ENCODE measurements at regions not wholly inside any gene's neighbourhood (a gene's known extent, or its start where the extent isn't known, plus 50 kb on each side); places are given as distances from the start of the nearest gene placed in this dataset.

- Histone ChIP-seq H3K4me1 (peaks cover 0 to 14% (median 7%) of the 10 kb centered on the region in 4 donors), H3K27me3 (peaks cover 0 to 3% (median under 1%) of the 10 kb centered on the region in 3 donors), H3K27ac (peak overlapping the region in 1 of 5 donors; percentile 67), H3K9me3 (no peaks in the 10 kb centered on the region), H3K4me3 (no peak overlapping the region), H3K36me3 (no peaks in the 10 kb centered on the region)
- TF ChIP-seq EP300 (IDR thresholded peaks at IDR 0.05) (no peak), POLR2AphosphoS5 (IDR thresholded peaks at IDR 0.05) (no peak), POLR2A (IDR thresholded peaks at IDR 0.05) (no peak)
- TF ChIP-seq, protein P1, sequence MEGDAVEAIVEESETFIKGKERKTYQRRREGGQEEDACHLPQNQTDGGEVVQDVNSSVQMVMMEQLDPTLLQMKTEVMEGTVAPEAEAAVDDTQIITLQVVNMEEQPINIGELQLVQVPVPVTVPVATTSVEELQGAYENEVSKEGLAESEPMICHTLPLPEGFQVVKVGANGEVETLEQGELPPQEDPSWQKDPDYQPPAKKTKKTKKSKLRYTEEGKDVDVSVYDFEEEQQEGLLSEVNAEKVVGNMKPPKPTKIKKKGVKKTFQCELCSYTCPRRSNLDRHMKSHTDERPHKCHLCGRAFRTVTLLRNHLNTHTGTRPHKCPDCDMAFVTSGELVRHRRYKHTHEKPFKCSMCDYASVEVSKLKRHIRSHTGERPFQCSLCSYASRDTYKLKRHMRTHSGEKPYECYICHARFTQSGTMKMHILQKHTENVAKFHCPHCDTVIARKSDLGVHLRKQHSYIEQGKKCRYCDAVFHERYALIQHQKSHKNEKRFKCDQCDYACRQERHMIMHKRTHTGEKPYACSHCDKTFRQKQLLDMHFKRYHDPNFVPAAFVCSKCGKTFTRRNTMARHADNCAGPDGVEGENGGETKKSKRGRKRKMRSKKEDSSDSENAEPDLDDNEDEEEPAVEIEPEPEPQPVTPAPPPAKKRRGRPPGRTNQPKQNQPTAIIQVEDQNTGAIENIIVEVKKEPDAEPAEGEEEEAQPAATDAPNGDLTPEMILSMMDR (IDR thresholded peaks at IDR 0.05), result no peak
- 67 to 78% (median 72%) methylated on average over 13 to 28 of the region's 28 CpGs for WGBS, 5 donors
- intact Hi-C loops (cut with DNase I; ENCODE audit: low total_unique reads), result no loop called here
- no peak for DNase-seq
These were observed 75.1 kb upstream of the IER5L start for GRCh38 chr9:129252937-129253802.

- H3K27me3 ChIP-seq, result no peaks in the 10 kb centered on the region
- DNase-seq, result no peak
- intact Hi-C loops (cut with DNase I; ENCODE audit: low total_unique reads), result no loop called here
- H3K36me3 ChIP-seq, result no peaks in the 10 kb centered on the region
- H3K27ac ChIP-seq, result no peak overlapping the region
- H3K9me3 ChIP-seq, result no peaks in the 10 kb centered on the region
- peaks cover 0 to 12% (median 4%) of the 10 kb centered on the region in 4 donors for H3K4me1 ChIP-seq
- TF ChIP-seq POLR2A (IDR thresholded peaks at IDR 0.05), result no peak
- no peak for TF ChIP-seq POLR2AphosphoS5 (IDR thresholded peaks at IDR 0.05)
- no peak for TF ChIP-seq EP300 (IDR thresholded peaks at IDR 0.05)
- TF ChIP-seq, protein P1 (IDR thresholded peaks at IDR 0.05), result no peak
- WGBS, 5 donors, result 42 to 66% (median 58%) methylated on average over 2 of the region's 2 CpGs
- no peak overlapping the region for H3K4me3 ChIP-seq
These were observed 72.7 kb upstream of the IER5L start for GRCh38 chr9:129250786-129251185.

DNA sequence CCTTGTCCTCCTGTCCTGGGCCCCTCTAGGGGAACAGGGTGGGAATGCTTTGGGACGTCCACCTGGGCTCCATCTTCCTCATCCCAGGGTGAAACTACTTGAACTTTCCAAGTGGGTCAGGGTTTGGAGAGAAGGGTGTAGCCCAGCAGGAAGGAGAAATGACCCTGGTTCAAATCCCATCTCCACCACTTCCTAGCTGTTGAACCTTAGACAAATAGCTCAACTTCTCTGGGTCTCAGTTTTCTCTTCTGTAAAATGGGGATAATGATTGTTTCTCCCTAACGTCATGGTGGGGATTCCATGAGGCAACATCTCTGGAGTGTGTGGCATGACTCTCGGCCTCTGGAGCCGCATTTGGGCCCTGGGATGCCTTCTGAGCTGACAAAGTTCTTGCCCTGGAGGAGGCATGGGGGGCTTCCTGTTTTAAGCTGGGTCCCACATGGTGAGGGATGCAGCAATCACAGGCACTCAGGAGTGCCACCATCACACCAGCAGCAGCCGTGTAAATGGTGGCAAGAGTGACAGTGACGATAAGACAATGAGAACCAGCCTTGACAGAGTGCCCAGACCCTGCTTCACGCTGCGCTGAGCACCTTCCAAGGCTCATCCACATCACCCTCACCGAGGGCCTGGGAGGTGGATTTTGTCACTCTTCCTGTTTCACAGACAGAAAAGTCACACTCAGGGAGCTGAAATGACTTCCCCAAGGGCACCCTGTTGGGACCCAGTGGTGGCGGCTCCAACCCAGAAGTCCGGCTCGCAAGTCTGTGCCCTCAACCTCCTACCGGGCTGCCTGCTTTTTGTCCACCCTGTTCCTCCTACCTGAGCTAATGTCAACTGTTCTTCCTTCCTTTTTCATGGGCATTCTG is 69.5 kb upstream of the IER5L start:
- TF ChIP-seq, protein P1 (IDR thresholded peaks at IDR 0.05), result no peak
- TF ChIP-seq EP300 (IDR thresholded peaks at IDR 0.05), result no peak
- no peak for TF ChIP-seq POLR2AphosphoS5 (IDR thresholded peaks at IDR 0.05)
- no peak for TF ChIP-seq POLR2A (IDR thresholded peaks at IDR 0.05)
- Histone ChIP-seq H3K27ac (no peak overlapping the region), H3K4me1 (peaks cover 0 to 3% (median 0%) of the 10 kb centered on the region in 4 donors), H3K27me3 (no peaks in the 10 kb centered on the region), H3K36me3 (no peaks in the 10 kb centered on the region), H3K9me3 (no peaks in the 10 kb centered on the region), H3K4me3 (no peak overlapping the region)
- WGBS, 5 donors, result 87 to 100% (median 93%) methylated on average over 12 to 13 of the region's 13 CpGs
- intact Hi-C loops (cut with DNase I; ENCODE audit: low total_unique reads), result no loop called here
- DNase-seq, result no peak

DNA sequence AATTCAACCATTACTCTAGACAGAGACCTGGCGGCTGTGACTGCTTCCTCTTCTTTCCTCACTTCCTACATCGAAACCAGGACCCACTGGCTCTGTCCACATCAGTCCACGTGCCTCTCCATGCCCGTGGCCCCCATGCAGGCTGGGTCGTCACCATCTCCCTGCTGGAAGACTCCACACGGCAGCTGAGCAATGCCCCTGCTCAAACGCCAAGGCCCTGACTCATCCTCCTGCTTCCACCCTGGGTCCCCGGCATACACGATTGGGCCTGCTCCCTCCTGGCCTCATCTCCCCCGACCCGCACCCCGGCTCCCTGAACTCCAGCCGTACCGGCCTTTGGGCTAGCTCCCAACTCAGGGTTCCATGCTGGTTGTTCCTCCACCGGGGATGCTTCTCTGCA is 67.2 kb upstream of the IER5L start:
- Histone ChIP-seq H3K4me1 (peaks cover 0 to 3% (median 0%) of the 10 kb centered on the region in 4 donors), H3K9me3 (no peaks in the 10 kb centered on the region), H3K27ac (no peak overlapping the region), H3K27me3 (no peaks in the 10 kb centered on the region), H3K36me3 (no peaks in the 10 kb centered on the region), H3K4me3 (no peak overlapping the region)
- intact Hi-C loops (cut with DNase I; ENCODE audit: low total_unique reads), result no loop called here
- no peak for TF ChIP-seq POLR2A (IDR thresholded peaks at IDR 0.05)
- TF ChIP-seq EP300 (IDR thresholded peaks at IDR 0.05), result no peak
- TF ChIP-seq, protein P1 (IDR thresholded peaks at IDR 0.05), result no peak
- no peak for TF ChIP-seq POLR2AphosphoS5 (IDR thresholded peaks at IDR 0.05)
- DNase-seq, result no peak
- WGBS, 5 donors, result 72 to 76% (median 72%) methylated on average over 14 to 15 of the region's 15 CpGs
